Urothelium cell line (cell line): ENCODE measurements at regions not wholly inside any gene's neighbourhood (a gene's known extent, or its start where the extent isn't known, plus 50 kb on each side); places are given as distances from the start of the nearest gene placed in this dataset.
A peak's percentile ranks its signal among the peaks of the same experiment; 100 is the strongest.

Experiments used
- DNase-seq: peaks from one replicate; pipeline ENCODE4 v3.0.0; 2011; ENCODE audit warnings: low spot score, mixed read lengths
- FAIRE-seq: peaks from 2 replicates; lab custom pipeline; 2011; peaks lifted over from hg19 to GRCh38; lab: Jason Lieb, UNC

DNA sequence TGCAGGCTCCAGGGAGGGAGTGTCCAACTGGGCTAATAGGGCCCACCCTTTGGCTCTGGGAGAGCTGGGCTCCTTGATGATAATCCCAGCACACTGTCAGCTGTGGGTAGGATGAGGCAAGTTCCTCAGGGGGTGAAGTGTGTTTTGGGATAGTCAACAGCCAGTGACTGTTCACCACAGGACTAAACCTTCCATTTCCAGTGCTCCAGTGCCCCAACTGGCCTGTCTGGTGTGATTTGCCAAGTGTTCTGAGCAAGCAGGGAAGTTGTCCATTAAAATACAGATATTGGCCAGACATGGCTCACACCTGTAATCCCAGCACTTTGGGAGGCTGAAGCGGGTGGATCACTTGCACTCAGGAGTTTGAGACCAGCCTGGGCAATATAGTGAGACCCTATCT, 150.9 kb downstream of the TM9SF2 start:
- FAIRE-seq (no peak), DNase-seq (no peak)

DNA sequence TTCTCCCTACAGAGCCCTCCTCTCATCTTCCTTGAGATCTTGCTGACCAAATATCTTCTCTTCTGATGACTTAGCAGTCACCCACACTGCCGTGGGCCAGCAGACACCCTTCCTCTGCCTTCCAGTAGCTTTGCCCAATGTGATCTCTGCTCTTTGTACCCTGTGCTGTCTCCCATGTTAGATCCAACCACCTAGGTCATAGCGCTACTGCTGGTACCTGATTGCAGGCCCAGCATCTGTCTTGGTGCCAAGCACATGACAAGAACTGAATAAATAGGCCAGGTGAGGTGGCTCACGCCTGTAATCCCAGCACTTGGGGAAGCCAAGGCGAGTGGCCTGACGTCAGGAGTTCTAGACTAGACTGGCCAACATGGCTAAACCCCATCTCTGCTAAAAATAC, 149.7 kb downstream of the TM9SF2 start:
- no peak for FAIRE-seq

DNA sequence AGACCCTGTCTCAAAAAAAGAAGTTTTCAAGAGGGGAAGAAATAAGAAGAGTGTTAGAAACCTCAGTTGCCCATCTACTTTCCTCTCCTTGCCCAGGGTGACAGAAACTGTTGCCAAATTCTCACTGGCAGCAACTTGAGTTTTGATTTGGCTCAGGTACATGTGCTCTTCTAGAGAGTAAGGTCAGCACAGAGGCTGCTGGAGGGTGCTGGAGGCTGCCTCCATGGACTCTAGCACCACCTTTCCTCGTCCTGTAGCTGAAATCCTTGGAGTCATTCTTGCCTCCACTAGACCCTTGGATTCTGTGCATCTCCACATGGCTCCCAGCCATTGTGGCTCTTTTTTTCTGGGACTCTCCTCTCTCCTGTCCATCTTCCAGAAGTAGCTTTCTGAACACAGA, 149.1 kb downstream of the TM9SF2 start:
- no peak for FAIRE-seq
- DNase-seq, result no peak

More for the DNA sequence above, 149.7 kb downstream of the TM9SF2 start:
- no peak for DNase-seq

DNA sequence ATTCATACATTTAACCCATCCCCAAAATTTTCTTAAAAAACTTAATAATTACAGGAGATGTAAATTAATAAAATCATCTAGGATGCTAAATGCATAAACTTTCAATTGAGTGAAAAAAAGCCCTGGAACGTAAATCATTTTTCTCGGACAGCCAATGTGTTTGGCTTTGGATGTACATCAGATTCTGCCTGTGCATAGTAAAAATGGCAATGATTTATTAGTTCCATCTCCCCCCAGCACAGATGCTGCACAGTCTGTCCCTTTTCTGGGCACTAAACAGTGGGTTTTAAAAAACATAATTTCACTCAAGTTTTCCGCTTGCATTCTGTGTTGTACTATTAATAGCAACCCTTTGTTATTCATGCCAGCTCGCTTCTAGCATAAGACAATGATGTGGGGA, 147.7 kb downstream of the TM9SF2 start:
- DNase-seq, result no peak
- FAIRE-seq, result no peak

DNA sequence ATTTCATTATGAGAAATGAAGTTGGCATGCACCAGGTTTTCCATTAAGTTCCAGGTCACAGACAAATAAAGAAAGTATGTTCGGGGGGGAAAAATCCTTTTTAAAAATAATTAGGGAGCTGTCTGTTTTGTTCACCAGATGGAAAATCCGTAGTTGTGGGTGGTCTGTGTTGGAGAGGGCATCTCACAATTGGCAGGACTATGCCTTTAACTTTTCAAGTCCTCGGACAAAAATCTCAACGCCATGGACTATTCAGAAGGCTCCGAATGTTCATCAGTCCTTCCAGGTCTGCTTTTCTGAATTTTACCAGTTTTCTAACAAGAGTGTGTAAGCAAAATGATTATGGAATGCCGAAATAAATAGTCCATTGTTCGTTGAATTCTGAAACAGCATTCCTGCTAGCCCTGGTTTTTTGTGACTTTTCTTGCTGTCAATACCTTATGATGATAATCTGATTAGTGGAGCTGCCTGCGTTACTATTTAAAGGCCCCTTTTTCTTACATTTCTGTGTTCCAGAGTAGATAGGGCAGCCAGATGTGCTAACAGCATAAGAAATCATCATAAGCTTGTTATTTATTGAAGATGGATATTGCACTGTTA, 146.9 kb downstream of the TM9SF2 start:
- FAIRE-seq (no peak), DNase-seq (no peak)

DNA sequence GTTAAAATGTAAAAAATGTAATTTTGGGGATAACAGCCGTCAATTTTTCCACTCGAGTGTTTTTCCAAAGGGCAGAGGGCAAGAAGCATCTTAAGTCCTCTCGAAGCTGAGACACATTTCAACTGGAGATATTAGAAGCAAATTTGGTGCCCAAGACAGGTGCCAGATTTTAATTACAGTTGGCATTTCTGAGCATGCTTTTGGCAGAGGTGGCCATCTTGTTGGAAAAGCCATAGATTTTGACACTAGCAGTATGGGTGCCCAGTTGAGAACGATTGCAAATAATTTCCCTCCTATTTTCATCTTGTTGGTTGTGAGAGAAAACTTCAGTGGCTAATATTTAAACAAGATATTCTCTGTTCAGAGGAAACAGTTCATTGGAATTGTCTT, 146.3 kb downstream of the TM9SF2 start:
- FAIRE-seq, result no peak
- DNase-seq, result no peak

DNA sequence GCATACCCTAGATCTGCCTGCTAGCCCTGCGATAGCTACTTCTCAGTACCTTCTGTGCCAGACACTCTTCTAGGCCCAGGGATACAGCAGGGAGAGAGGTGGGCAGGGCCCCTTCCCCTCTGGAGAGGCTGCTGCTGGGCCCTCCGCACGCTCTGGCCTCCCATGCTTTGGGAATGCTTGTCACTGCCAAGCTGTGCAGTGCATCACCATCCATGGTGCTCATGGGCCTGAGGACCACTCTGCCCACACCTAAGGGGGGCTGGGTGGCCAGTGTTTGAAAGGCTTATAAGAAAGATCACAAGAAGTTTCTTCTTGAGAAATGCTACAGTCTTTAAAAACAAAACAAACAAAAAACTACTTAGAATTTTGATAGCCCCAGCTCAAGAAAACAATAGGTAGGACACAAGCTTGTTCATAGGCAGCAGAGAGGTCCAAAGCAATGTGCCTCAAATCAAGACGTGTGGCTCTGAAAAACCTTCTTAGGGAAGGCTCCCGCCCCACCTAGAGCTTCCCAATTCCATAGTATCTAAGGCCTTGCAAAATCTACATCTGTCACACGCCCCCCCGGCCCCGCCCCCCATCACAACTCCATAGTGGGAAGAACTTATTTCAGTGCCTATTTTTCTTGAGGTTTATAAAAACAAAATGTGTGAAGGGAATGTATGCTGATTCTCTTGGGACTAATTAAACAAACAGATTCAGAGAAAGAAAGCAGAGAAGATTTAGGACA, 145.8 kb downstream of the TM9SF2 start:
- DNase-seq (no peak), FAIRE-seq (no peak)

DNA sequence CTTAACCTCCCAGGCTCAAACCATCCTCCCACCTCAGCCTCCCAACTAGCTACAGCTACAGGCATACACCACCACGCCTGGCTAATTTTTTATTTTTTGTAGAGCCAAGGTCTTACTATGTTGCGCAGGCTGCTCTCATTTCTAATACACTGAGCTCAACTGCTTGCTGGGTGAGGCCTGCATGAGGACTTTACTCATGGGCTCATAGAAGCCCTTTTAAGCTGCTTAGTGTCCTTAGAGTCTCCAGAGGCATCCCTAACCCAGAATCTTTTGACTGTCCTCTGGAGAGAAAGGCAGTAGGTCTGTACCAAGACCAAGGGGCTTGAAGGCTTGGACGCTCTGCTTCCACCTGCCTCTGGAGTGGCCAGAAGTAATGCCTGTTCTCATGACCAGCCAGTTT, 141.6 kb downstream of the TM9SF2 start:
- FAIRE-seq, result no peak
- no peak for DNase-seq

DNA sequence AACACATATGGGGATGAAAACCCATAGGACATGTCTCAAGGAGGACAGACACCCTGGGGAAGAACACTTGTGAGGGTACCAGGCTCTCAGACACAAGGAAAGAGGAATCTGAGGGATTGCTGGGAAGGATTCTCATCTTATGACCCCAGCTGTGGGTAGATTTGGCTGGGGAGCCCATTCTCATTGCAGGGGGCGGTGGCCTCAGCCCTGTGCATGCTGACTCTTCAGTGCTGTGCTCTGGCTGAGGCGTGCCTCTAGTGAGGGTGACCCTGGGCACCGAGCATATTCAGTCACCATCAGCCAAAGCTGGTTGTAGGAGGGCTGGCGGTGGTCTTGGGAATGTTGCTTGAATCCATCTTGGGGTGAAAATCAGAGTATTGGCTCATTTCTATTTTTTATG, 140.7 kb downstream of the TM9SF2 start:
- no peak for FAIRE-seq
- no peak for DNase-seq

DNA sequence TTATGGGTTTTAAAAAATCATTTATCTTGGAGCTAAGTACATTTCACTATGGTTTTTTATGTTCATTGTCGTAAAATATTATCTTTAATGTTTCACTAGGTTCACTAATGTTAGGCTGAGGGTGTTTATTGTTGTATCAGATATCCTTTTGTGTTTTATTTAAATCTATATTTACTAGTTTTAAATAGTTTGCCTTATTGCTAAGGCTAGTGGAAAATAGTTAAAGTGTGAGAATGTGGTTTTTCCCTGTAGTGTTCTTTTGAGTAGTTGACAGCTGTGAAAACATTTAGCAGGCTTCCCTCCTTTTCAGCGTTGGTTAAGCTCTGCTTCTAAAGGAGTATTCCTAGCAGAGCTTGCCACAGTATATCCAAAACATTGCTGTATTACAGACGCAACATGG, 139.0 kb downstream of the TM9SF2 start:
- no peak for DNase-seq
- FAIRE-seq, result no peak

DNA sequence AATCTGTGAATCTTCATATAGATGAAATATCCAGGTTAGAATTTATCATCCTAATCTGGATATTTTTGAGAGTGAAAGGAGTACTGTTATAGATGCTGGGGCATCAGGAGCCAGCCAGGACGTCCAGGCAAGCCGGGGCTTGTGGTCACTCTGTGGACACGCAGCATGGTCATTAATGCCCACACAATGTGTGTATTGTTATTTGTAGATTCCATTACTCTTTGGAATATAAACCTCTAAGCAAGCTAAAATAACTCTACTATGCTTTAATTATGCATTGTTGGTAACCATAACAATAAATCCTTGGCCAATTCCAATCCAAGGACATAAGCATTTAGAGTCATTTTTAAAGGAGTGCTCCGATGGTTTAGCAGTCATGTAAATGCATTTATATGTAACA, 137.9 kb downstream of the TM9SF2 start:
- DNase-seq (no peak), FAIRE-seq (no peak)

DNA sequence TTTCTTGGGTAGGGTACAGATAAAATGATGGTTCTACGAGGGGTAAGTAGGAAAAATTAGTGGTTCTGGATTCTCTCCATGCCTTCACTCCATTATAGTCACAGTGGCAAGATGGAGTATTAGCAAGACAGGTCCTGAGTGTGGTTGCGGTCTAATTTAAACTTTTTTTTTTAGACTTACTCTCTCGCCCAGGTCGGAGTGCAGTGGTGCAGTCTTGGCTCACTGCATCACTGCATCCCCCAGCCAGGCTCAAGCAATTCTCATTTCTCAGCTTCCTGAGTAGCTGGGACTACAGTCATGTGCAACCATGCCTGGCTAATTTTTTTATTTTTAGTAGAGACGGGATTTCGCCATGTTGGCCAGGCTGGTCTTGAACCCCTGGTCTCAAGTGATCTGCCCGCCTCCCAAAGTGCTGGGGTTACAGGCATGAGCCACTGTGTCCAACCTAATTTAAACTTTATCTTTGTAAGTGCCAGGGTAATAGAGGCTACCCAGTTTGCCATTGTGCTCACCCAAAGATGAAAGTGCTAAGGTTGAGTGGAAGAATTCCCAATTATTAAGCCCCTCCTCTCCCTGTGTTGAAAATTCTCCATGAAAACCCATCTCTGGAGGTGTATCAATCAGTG, 135.6 kb downstream of the TM9SF2 start:
- FAIRE-seq, result no peak

DNA sequence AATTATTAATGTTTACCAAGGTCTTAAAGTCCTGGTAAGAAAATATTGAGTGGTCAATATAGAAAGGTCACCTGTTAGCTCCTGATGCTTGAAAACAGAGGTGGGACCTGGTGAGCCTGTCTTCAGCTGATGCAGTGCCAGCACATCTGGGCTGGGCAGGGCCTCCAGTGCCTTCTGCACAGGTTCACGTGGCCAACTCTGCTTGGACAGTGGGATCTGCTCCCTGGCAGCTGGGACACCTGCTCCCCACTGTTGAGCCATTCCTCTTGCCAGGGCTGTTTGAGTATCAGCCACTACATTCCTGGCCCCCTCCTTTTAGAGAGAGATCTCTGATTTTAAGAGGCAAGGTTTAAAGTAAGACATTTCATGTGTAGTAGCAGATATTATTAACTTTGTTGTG, 135.0 kb downstream of the TM9SF2 start:
- no peak for FAIRE-seq
- DNase-seq, result no peak

More for the DNA sequence above, 135.6 kb downstream of the TM9SF2 start:
- DNase-seq, result no peak

DNA sequence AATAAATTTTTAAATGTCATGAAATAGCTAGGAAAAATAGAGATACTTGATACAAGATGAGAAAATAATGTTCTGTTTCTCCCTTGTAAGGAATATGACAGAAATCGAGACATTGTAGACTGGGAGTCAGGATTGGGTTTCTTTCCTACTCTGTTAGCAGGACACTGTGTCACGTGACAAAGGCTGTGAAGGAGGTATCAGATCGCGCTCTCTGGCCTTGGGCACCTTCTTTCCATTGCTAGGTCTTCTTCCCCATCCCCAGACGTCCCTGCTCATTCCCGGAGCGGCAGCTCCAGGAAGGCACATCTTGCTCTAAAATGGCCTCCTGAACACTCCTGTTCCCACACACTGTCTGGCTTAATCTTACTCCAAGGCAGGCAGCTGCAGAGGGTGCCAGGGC, 133.4 kb downstream of the TM9SF2 start:
- DNase-seq, result no peak
- no peak for FAIRE-seq

DNA sequence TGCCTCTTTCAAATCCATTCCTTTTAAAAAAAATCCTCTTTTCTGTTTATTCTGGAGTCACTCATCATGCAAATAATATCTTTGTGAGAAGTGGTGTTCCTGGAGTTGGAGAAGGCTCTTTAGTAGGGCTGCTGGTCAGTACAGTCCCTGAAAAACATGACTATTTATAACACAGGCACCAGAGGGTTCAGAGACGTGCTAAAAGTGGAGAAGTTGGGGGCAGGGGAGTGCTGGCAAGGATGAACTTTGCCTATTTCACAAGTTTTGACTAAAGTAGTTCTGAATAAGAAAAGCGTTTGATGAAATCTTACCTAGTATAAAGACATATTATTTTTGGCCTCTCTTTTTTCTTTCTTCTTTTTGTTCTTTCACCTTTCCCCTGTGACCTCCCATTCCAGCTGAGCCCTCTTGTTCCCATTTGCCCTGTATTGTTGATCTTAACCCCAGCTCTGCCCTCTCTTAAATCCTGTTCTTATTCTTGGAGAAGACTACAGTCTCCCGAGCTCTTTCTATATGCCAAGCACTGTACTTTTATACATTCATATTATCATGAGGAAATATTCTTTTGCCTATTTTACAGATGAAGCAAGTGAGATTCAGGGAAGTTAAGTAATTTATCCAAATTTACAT, 129.1 kb downstream of the TM9SF2 start:
- no peak for FAIRE-seq

DNA sequence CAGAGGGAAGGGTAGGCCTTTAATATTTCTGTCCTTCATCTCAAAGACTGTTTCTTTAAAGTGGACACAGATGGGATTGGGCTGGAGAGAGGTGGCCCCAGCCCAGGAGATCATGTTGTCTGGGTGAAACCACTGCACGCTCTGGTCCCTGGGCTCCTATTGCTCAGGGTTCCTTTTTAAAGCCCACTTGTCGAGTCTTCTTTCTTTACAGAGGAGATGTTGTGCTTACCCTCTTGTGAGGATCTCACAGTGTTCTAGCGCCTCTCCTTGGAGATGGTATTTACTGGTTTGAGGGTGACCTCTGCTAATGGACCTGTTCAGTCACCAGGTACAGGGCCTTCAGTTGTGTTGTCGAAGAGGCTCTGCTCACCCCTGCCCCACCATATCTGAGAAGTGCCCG, 128.4 kb downstream of the TM9SF2 start:
- FAIRE-seq (no peak), DNase-seq (no peak)

More for the DNA sequence above, 129.1 kb downstream of the TM9SF2 start:
- DNase-seq, result no peak

DNA sequence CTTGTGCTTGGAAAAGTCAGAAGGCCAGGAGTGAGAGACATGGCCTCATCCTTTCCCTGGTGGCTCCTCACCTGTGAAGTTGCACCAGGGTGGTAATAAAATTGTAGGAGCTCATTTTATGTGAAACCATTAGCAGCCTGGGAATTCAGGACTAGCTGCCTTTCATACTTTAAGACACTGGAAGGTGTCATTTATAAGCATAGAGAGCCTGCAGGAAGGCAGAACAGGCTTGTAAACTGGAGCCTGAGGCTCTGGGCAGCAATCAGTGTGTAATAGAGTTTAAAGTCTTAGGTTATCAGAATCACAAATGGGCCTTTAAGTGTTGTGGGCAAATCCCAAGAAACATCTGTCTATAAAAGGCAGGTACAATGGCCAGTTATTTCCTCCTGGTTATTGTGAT, 127.2 kb downstream of the TM9SF2 start:
- FAIRE-seq, result no peak
- DNase-seq, result no peak

DNA sequence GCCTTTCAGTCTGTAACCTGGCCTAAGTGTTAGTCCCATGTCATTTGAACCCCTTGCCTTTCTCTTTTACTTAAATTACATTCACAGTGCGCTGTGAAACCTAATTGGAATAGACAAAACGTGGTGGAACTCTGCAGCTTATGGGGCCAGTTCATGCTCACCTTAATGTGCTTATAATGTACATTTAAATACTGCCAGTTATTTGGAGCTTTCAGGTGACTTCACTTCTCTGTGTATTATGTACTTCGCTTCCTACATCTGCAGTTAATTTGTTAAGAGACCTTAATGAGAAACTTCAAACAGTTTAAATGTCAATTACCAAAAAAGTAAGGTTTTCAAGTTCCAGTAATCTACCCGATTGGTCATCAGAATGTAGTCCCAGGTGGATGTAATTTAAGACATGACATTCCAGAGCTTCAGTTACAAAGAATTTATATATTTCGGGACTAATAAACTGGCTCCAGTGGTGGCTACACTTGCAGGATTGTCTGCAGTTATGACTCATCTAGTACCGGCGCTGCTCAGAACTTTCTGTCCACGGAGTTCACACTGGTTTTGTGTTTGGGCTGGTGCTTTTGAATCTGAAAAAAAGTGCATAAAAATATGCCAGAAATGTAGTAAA, 125.3 kb downstream of the TM9SF2 start:
- DNase-seq (peak; percentile 56), FAIRE-seq (no peak)

DNA sequence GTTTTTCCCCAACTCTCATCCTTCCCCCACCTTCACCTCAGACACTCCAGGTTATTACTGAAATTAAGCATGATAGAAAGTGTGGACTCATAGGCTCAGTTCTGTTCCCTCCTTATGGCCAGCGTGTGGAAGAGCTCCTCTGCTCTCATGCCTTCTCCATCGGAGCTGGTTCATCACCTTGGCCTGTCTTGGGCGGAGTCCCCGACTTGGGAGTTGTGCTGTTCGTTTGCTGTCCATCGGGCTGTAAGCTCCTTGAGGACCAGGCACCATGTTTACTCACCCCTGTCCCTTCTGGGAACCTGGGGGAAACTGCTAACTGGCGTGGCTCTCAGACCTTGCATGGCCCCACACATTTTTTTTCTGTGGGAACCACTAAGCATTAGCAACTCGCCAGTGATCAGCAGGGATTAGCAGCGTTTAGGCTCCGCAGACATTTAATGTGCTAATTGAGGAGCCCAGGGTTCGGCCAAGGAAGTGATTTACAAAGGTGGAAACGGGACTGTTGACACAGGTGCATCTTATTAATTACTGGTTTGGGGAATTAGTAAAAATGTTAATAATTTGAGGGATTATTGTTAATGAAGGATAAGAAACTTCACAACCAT, 123.8 kb downstream of the TM9SF2 start:
- DNase-seq, result no peak
- FAIRE-seq, result no peak

DNA sequence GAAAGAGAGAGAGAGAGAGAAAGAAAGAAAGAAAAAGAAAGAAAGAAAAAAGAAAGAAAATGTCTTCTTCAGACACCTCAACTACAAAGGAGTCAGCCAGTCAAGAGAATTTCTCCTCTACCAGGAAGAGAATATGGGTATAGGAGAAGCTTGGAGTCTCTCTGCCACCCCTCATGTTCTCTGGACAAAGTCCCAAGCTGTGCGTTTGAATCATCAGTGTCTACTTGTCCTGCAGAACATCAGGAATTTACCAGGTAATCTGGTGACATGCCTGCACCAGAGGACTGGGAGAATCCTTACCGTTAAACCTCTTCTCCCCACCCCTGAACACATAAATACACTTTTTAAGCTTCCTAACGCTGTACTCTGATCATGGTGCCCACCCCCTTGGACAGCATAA, 119.5 kb downstream of the TM9SF2 start:
- DNase-seq (no peak), FAIRE-seq (no peak)

DNA sequence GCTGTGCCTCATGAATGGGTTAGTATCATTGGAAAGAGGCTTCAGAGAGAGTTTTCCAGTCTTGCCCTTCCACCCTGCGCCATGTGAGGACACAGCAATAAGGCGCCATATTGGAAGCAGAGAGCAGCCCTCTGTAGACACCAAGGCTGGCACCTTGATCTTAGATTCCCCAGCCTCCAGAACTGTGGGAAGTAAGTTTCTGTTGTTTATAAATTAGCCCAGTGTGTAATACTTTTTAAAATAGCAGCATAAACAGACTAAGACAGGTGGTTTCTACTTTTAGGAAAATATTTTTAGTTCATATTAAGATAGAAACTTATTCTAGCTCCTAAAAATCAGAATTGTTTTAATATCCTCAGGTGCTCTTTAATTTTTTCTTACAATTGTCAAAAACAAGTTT, 117.9 kb downstream of the TM9SF2 start:
- FAIRE-seq (no peak), DNase-seq (no peak)
